Mesothelial cell of epicardium (in vitro differentiated cells): ENCODE measurements at regions not wholly inside any gene's neighbourhood (a gene's known extent, or its start where the extent isn't known, plus 50 kb on each side); places are given as distances from the start of the nearest gene placed in this dataset.
"Not testable (repeated sequence)": the region's sequence is repeated elsewhere in the genome, so short reads cannot be mapped to it uniquely, and the experiment has no call there.

Experiments
- DNase-seq, 2 experiments: peaks; one replicate each; pipeline ENCODE4 v3.0.0; 2021; ENCODE audit warnings: low spot score in 2 of 2; ENCODE audit not compliant: unreplicated experiment in 2 of 2
- H3K27ac Mint-ChIP-seq: 2 replicates; pipeline ENCODE4 v1.8.0; 2021; ENCODE audit warnings: mixed read lengths
- H3K27me3 Mint-ChIP-seq: 2 replicates; pipeline ENCODE4 v1.8.0; 2021; ENCODE audit warnings: low read depth, mixed read lengths
- H3K36me3 Mint-ChIP-seq: 2 replicates; pipeline ENCODE4 v1.8.0; 2021; ENCODE audit warnings: mixed read lengths
- H3K4me1 Mint-ChIP-seq: 2 replicates; pipeline ENCODE4 v1.8.0; 2021; ENCODE audit warnings: mixed read lengths
- H3K4me3 Mint-ChIP-seq: 2 replicates; pipeline ENCODE4 v1.8.0; 2021; ENCODE audit warnings: mild to moderate bottlenecking, moderate library complexity, mixed read lengths
- H3K9me3 Mint-ChIP-seq: 2 replicates; pipeline ENCODE4 v1.8.0; 2021; ENCODE audit warnings: mixed read lengths
- TF ChIP-seq, protein P1 (sequence below): fragments of 200-600 bp; sonication (generic); IDR thresholded peaks from one replicate; pipeline ENCODE4 v1.5.0; 2021; ENCODE audit warnings: antibody characterized with exemption; ENCODE audit not compliant: unreplicated experiment

DNA sequence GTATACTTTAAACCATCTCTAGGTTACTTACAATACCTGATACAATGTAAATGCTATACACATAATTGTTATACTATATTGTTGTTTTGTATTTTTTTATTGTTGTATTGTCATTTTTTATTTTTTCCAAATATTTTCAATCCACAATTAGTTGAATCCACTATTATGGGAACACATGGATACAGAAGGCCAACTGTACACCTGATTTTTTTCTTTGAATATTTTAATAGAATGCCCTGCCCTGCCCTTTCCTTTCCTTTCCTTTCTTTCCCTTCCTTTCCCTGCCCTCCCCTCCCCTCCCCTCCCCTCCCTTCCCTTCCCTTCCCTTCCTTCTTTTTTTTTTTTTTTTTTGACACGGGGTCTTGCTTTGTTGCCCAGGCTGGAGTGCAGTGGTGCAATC is 120.2 kb downstream of the SLC4A3 start:
- Mint-ChIP-seq H3K4me1 (peaks cover 8% of the 10 kb centered on the region), H3K36me3 (no peaks in the 10 kb centered on the region), H3K27ac (no peak overlapping the region), H3K4me3 (no peak overlapping the region), H3K9me3 (peaks cover 4% of the 10 kb centered on the region), H3K27me3 (peaks cover 14% of the 10 kb centered on the region)
- TF ChIP-seq, protein P1, sequence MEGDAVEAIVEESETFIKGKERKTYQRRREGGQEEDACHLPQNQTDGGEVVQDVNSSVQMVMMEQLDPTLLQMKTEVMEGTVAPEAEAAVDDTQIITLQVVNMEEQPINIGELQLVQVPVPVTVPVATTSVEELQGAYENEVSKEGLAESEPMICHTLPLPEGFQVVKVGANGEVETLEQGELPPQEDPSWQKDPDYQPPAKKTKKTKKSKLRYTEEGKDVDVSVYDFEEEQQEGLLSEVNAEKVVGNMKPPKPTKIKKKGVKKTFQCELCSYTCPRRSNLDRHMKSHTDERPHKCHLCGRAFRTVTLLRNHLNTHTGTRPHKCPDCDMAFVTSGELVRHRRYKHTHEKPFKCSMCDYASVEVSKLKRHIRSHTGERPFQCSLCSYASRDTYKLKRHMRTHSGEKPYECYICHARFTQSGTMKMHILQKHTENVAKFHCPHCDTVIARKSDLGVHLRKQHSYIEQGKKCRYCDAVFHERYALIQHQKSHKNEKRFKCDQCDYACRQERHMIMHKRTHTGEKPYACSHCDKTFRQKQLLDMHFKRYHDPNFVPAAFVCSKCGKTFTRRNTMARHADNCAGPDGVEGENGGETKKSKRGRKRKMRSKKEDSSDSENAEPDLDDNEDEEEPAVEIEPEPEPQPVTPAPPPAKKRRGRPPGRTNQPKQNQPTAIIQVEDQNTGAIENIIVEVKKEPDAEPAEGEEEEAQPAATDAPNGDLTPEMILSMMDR = no peak
- DNase-seq = no peak

- TF ChIP-seq, protein P1 = no peak
- H3K27me3 Mint-ChIP-seq = peaks cover 10% of the 10 kb centered on the region
- peaks cover 4% of the 10 kb centered on the region for H3K9me3 Mint-ChIP-seq
- H3K4me1 Mint-ChIP-seq = peaks cover 8% of the 10 kb centered on the region
- H3K4me3 Mint-ChIP-seq = no peak overlapping the region
- H3K36me3 Mint-ChIP-seq = no peaks in the 10 kb centered on the region
- no peak for DNase-seq
- H3K27ac Mint-ChIP-seq = no peak overlapping the region
Observed at GRCh38 chr2:219748671-219749570, 121.5 kb downstream of the SLC4A3 start.

- H3K27ac Mint-ChIP-seq, H3K4me1 Mint-ChIP-seq, H3K4me3 Mint-ChIP-seq, DNase-seq, H3K27me3 Mint-ChIP-seq, H3K36me3 Mint-ChIP-seq: not testable (repeated sequence)
- H3K9me3 Mint-ChIP-seq = peaks cover 10% of the 10 kb centered on the region
Observed at GRCh38 chr2:219751121-219751520, 123.7 kb downstream of the SLC4A3 start.

GRCh38 chr2:219752726-219753125 is 125.3 kb downstream of the SLC4A3 start:
- TF ChIP-seq, protein P1 = no peak
- Mint-ChIP-seq H3K9me3 (peaks cover 14% of the 10 kb centered on the region), H3K27ac (no peak overlapping the region), H3K4me3 (no peak overlapping the region), H3K36me3 (peaks cover 2% of the 10 kb centered on the region), H3K27me3 (peaks cover 15% of the 10 kb centered on the region), H3K4me1 (no peaks in the 10 kb centered on the region)
- DNase-seq = no peak

DNA sequence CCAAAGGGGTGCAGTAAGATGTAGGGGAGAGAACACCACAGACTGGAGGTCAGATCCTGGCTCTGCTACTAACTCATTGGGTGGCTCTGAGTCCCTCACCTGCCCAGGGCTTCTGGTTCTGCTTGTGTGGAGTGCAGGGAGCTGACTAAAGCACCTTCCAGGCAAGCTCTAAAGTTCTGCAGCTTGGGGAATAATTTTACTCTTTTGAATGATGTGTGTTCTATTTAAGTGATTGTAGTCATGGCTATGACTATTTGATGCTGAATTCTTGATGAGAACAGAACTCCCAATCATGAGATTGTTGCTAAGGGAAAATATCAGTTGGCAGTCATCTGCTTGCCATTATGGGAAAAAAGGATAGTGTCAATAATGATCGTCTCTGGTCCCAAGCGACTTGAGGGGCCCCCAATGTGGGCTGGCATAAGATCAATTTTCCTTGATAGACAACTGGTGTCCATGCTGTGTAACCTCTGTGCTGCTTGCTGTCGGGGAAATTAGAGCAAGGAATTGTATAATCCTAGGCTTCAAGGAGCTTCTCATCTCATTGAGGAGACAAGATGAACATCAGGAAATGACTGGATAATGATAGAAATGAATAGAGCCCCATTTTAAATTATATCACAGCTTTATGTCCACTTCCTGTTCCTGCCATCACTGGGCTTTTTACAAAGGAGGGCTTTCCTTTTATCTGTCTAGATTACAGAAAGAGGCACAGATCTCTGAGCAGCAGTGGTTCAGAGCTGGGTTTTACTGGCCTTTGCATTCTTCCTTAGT is 131.7 kb downstream of the SLC4A3 start:
- TF ChIP-seq, protein P1 = no peak
- peaks cover 25% of the 10 kb centered on the region for H3K27me3 Mint-ChIP-seq
- H3K36me3 Mint-ChIP-seq = peaks cover 2% of the 10 kb centered on the region
- H3K4me3 Mint-ChIP-seq = no peak overlapping the region
- DNase-seq = no peak
- H3K4me1 Mint-ChIP-seq = no peaks in the 10 kb centered on the region
- peaks cover 11% of the 10 kb centered on the region for H3K9me3 Mint-ChIP-seq
- no peak overlapping the region for H3K27ac Mint-ChIP-seq

DNA sequence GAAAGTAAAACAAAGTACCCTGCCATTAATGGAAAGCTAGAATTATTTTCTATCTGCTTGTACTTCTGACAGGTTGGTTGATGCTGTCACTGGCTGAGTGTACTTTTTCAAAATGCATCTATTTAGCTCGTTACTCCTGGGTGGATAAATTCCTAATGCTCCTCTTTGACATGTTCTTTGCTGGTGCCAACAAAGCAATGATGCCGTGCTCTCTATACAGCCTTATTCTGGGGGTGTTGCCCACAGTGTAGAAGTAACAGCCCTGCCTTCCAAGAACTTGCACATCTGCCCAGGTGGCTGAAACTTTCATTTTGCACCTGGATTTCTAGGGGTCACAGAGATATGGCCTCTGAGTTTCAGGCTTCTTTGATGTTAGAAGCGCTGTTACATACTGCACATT is 132.4 kb downstream of the SLC4A3 start:
- H3K36me3 Mint-ChIP-seq = peaks cover 2% of the 10 kb centered on the region
- peaks cover 11% of the 10 kb centered on the region for H3K9me3 Mint-ChIP-seq
- peaks cover 25% of the 10 kb centered on the region for H3K27me3 Mint-ChIP-seq
- no peak overlapping the region for H3K4me3 Mint-ChIP-seq
- DNase-seq = no peak
- no peaks in the 10 kb centered on the region for H3K4me1 Mint-ChIP-seq
- no peak overlapping the region for H3K27ac Mint-ChIP-seq
- TF ChIP-seq, protein P1 = no peak
